ENCODE measurements at regions not wholly inside any gene's neighbourhood (a gene's known extent, or its start where the extent isn't known, plus 50 kb on each side); places are given as distances from the start of the nearest gene placed in this dataset.
"Not testable (repeated sequence)": the region's sequence is repeated elsewhere in the genome, so short reads cannot be mapped to it uniquely, and the experiment has no call there.

DNA sequence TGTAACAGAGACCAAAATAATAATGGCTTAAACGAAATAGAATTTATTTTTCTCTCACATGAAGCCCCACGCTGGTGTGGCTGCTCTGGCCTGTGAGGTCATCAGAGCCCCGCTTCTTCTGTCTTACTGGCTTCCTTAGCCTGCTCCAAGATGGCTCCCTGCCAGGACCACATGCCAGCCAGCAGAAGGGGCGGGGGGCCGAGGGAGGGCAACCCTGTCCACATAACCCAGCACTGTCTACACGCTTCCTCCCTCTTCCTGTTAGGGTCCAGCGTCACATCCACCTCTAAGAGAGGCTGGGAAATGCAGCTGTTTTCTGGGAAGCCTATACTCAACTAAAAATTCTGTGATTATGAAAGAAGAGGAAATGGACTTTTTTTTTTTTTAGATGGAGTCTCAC is 107.9 kb upstream of the DLG1 start:
- DNase-seq (ENCODE audit: low spot score): peak; percentile 74

DNA sequence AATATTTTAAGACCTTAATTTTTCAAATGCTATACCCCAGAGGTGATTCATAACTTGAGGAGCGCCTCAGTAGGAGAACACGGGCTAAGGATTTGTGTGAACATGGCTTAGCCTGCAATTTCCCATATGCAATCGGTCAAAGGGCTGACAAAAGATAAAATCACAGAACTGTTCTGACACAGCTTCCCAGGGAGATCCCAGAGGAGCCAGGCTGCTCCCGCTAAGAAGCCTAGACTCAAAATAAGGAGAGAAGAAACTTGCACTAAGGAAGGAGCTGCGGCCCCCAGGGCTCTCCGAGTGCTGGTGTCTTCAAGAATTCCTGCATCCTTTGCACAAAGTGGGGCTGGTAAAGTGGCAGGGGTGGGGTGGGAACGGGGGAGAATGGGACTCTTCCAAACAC is 106.3 kb upstream of the DLG1 start:
- DNase-seq (ENCODE audit: low spot score): no peak

DNA sequence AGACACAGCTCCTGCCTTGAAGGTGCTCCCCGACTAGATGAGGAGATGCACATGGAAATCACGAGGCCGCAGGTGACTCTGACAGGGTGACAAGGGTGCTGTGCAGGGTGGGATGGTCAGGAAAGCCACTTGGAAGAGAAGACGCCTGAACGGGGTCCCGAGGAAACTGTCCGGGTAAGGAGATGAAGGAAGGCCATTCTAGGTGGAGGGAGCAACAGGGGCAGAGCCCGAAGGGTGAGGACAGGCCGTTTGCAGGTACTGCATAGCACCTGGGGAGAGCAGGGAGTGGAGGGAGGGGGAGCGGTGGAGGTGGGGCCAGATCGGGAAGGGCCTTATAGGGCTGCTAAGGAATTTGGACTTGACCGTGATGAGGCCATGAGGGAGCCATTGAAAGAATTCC is 105.6 kb upstream of the DLG1 start:
- no peak for DNase-seq (ENCODE audit: low spot score)

DNA sequence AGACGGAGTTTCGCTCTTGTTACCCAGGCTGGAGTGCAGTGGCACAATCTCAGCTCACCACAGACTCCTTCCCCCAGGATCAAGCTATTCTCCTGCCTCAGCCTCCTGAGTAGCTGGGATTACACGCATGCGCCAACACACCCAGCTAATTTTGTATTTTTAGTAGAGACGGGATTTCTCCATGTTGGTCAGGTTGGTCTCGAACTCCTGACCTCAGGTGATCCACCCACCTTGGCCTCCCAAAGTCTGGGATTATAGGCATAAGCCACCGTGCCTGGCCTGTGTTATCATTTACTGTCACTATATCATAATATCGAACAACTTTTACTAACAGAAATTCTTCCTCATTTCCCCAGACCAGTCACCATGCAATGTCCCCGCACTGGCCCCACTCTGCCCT is 104.0 kb upstream of the DLG1 start:
- DNase-seq (ENCODE audit: low spot score): not testable (repeated sequence)

DNA sequence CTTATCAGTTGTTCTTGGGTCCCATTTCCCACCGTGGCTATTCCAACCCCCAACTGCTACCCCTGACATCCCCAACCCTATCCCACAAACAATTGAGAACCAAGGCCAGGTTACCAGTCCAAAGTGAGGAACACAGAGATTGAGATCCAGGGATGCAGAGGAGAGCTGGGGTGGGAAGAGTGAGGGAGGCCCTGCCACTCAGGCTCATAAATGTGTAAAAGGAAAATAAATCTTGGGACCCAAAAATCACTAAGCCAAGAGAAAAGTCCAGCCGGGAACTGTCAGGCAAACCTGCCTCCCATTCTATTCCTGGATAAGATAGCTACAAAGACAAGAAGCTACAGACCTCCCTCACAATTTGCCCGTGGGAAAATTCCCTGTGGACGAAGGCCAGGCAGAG is 101.1 kb upstream of the DLG1 start:
- no peak for DNase-seq (ENCODE audit: low spot score)

DNA sequence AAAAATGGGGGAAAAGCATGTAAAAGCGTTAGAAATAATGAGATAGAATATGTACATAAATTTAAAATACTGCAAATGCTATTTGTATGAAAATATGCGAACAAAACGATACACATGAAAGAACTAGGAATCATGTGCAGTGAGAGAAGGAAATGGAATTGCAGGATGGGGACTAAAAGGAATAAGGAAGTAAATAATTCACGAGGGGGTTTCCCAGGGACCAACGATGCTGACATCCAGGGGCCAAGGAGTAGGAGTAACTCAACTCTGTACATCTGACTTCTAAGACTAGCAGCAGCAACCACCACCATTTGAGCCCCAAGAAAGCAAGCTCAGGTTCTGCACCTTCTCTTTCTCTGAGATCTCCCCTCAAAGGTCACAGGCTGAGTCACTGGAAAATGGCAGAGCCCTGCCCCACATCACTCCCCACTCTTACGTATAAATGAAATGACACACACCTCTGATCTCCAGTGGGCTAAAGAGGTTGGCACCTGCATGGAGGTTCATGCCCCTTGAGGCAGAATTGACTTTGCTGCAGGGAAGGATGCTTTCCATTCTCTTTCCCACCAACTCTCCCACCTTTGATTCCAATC is 100.0 kb upstream of the DLG1 start:
- DNase-seq (ENCODE audit: low spot score): no peak

DNA sequence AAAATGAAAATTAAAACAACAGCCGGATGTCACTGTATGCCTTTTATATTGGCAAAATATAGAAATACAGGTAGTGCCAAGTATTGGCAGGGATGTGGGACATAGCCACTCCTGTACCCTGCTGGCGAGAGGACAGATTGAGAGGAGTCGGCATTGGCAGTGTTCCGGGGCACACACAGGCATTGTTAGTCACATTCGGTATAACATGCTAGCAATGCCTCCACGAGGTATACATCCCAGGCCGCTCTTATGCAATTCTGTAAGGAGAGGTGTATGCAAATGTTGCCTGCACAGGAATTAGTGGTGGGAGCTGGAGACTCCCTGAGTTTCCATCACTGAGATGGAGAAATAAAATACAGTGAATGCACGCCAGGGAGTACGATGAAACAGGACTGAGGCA is 99.4 kb upstream of the DLG1 start:
- DNase-seq (ENCODE audit: low spot score): no peak

DNA sequence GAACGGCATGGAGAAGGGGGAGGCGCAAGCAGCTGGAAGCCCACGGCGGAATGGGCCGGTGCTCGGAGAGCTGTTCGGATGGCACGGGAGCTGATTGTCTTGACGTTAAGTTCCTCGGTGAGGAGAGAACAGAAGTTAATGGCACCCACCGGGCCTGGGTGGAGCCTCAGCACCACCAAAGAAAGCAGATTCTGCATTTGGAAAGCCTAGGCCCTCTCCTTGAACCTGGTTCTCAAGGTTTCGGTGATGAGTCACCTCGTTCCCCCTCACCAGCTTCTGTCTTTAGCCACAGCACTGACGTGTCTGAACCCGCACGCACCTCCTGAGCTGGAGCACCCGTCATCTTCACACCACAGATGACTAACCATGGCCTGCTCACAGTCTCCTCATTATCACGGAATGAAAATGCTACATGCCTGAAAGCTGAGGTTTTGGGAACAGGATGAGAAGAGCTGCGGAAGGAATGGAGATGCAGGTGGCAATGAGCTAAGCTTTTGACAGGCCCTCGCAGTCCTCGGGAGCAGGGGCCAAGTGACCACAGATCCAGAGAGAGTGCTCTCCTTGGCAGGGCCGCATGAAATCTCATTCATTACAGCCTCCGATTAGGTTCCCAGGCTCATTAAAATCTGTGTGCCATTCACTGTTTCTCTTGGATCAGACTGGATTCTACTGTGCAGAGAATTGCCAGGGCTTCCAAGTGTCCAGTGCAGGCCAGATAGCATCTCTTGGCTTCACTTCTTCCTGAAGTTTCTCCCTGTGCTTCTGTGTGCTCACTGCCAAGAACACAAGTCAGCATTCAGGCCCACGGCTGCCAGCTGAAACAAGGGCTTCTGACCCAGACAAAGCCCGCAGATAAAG is 96.3 kb upstream of the DLG1 start:
- no peak for DNase-seq (ENCODE audit: low spot score)

DNA sequence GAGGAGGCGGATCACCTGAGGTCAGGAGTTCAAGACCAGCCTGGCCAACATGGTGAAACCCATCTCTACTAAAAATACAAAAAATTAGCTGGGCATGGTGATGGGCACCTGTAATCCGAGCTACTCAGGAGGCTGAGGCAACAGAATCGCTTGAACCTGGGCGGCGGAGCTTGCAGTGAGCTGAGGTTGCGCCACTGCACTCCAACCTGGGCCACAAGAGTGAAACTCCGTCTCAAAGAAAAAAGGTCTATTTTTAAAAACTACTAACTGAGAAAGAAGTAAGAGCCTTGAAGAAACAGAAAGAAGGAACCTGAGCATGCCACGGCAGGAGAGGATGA is 95.7 kb upstream of the DLG1 start:
- not testable (repeated sequence) for DNase-seq (ENCODE audit: low spot score)

DNA sequence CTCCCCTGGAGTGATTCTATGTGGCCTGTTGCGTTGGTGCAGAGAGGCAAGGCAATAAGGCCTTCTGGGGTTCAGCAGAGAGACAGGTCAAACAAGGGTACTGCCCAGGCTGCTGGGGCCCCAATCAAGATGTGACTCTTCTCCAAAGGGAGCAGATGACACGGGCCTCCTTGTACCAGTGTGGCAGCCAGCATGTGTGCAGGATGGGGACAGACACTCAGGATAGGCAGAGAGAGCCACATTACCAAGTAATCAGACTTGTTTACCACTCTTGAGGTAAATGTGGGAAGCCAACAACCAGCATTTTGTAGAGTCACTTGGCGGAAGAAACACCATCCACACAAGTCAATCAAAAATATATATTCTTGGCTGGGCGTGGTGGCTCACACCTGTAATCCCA is 95.3 kb upstream of the DLG1 start:
- no peak for DNase-seq (ENCODE audit: low spot score)

DNA sequence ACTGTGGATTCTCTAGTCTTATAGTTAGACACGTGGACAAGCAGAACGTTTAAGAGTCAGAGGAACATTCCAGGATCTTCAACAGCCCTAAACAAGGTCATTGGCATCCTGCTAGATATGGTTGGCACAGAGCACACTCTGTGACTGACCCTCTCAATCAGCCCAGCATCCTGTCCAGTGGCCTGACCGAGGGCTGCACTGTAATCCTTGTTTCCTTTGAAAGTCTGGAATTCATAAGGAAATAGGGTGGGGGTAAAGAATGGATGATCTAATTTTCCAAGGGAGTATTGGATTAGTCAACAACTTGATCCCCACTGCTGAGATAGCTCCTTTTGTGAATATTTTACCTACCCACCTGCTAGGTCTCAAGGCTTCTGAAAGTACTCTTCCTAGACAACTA is 94.5 kb upstream of the DLG1 start:
- no peak for DNase-seq (ENCODE audit: low spot score)

DNA sequence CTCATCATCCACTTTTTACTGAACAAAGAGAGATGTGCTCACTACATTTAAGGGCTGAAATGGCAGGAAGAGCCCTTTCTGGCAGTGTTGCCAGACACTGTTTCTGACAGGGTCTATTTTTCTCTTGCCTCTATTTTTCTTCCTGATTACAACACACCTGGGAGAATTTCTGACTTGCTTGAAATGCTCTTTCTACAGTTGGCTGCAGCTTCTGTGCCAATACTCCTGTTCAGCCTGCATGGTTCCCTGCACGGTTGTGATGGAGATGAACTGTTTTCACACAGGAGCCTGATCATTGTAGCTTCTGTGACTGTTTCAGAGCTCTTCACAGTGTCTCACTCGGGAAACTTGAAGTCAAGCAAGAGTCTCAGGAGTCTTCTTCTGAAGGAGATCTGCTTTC is 83.0 kb upstream of the DLG1 start:
- DNase-seq (ENCODE audit: low spot score): no peak

DNA sequence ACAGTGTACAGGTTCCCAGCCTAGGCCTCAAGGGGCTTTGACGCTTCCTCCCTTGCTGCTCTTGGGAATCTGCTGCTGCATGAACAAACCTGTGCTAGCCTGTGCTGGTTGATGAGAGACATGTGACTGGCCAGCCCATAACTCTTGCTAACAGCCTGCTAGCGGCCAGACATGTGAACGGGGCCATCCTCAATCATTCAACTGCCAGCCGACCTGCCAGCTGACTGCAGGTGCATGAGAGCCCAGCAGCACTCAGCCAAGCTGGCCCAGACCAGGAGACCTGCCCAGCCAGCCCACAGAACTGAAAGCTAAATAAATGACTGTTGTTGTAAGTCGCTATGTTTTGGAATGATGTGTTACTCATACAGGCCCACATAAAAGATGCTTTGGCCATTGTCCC is 82.4 kb upstream of the DLG1 start:
- DNase-seq (ENCODE audit: low spot score): no peak

DNA sequence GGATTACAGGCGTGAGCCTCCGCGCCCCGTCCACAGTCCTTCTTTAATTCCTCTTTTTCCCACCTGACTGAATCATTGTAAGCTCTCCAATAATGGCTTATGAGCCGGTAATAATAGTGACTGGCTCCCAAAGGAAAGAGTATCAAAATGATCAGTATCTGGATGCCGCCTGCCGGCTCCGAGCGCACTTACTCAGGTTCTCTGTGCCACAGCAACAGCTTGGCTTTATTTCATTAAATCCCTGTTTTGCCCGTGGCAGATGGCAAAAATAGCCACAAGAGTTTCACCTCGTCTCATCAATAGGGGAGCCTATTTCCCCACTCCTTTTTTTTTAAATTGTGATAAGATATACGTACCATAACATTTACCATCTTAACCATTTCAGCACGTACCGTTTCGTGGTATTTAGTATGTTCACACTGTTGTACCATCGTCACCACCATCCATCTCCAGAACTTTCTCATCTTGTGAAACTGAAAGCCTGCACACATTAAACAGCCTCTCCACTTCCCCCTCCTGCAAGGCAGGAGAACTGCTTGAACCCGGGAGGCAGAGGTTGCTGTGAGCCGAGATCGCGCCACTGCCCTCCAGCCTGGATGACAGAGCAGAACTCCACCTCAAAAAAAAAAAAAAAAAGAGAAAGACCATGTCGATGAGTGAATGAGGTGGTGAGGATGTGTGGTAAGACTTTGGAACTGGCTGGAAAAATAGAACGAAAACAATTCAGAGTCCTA is 80.7 kb upstream of the DLG1 start:
- DNase-seq (ENCODE audit: low spot score): no peak

DNA sequence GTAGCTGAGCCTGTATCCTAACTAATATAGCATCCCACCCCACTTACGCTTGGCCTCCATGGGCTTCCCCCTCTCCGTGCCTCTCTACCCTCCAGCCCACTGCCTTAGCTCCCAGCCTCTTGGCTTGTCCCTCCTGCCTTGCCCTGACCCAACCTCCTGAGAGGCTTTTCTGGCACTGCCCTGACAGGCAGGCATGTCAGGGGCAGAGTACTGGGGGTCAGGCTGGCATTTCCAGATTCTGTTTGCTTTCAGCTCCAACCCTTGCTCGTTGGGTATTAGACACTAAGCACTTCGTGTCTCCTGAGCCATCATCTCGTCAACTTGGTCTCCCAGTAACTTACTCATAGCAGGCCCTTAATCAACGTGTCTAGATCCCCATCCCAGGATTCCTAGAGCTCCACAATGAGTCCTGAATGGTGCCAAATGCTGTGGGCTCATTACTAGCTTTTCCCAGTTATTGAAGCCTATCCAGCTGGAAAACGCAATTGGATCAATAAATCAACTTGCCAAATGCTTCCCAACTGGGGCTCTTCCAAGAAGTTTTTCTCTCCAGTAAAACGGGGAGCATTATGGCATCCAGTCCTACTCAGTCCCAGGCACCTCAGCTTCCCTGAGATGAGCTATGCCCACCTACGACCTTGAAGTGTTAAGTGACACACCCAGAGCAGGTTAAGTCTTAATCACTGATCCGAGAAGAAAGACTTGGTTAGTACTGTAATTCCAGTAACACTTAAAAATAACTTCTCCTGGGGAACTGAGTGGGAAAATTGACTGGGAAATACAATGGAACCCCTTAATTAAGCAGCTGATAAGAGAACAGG is 78.5 kb upstream of the DLG1 start:
- DNase-seq (ENCODE audit: low spot score): no peak

DNA sequence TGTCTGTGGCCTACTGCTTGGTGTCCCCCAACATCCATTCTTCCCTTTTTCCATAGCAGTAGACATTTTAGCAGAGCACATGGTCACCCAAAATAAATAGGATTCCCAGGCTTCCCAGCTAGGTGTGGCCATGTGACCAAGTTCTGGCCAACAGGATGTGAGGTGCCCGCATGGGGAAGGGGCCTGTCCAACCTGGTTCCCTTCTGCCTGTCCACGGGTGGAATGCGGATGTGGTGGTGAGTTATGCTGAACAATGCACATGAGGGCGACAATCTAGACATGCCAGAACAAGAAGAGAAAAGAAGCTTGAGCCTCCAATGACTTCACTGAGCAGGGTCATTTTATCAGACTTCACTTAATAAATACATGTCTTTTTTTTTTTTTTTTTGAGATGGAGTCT is 77.6 kb upstream of the DLG1 start:
- DNase-seq (ENCODE audit: low spot score): no peak

DNA sequence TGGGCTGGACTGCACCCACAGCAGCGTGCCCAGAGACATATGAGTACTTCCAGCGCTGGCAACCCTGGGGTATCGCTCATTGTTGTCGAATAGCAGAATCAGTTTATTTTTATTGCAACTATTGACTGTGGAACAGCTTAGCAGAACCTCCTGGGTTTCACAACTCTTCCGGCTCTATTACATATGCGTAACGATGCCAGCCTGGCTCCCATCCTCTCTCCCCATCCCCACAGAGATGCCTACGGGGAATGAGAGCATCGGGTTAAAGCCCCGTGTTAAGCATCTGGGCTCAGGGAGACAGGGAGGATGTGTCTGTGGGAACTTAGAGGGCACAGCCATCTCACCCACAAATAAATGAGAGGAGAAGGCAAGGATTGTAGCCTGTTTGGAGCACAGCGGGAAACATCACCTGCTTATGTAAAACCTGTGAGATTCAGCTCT is 76.6 kb upstream of the DLG1 start:
- DNase-seq (ENCODE audit: low spot score): no peak

DNA sequence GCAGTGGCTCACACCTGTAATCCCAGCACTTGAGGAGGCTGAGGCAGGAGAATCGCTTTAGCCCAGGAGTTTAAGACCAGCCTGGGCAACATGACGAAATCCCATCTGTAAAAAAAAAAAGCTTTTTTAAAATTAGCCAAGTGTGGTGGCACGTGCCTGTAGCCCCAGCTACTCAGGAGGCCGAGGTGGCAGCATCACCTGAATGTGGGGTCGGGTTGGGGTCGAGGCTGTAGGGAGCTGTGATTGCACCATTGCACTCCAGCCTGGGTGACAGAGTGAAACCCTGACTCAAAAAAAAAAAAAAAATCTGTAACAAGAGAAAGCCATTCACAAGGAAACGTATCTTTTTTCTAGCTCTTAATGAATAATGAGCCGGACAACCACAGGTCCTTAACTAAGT is 74.7 kb upstream of the DLG1 start:
- no peak for DNase-seq (ENCODE audit: low spot score)

DNA sequence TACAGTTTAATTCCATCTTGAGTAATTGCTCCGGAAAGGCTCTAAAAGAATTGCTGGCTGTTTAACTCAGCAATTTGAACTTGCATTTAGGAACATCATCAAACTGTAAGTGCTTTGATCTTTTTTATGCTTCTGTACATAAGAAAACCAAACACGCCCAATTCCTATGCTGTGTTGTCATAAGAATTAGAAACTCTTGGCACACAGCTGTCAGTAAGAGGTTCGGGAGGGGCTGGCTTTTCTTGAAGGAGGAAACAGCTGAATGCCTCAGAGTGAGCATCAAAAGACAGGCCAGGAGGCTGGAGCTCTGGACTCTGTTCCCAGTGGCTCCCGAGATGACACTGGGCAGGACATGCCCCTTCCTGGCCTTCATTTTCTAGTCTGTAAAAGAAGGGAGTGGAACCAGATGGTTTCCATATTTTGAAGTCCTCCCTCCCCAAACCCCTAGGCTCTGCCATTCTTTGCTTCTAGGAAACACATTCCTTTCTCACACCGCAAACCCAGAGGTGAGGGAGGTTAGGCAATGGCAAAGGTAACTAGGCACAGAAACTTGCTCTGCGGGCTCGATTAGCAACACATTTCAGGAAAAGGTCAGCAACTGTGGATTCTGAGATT is 73.7 kb upstream of the DLG1 start:
- no peak for DNase-seq (ENCODE audit: low spot score)

DNA sequence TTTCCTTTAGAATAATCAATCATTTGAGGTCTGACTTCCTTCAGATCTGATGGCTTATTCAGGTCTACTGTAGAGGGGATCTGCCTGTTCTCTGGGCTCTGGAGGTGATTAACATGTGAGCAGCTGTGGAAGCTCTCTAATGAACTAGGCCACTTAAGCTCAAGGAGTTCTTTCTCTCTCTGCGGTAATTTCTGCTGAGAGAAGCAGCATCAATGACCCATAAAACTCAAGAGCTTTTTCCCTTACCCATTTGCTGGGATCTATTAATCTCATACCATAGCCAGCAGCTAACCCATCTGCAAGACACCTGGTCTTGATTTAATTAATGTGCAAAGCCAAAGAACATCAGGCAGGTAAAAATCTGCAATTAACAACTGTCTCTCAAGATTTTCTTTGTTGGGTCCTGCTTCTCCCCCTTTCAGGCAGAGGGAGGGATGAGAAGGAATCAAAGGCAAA is 73.2 kb upstream of the DLG1 start:
- DNase-seq (ENCODE audit: low spot score): no peak

DNA sequence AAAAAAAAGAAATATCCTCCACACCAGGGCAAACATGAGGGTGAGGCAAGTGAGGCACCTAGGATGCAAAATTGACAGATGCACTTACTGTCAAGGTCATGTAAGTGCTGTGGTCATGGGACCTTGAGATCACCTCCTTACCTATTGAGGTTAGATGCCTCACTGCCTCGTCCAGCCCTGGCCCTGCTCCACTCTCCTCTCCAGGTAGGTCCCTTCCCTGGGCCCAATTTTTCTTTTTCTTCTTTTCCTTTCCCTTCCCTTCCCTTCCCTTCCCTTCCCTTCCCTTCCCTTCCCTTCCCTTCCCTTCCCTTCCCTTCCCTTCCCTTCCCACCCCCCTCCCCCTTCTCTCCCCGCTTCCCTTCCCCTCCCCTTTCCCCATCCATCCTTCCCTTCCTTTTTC is 71.1 kb upstream of the DLG1 start:
- no peak for DNase-seq (ENCODE audit: low spot score)

DNA sequence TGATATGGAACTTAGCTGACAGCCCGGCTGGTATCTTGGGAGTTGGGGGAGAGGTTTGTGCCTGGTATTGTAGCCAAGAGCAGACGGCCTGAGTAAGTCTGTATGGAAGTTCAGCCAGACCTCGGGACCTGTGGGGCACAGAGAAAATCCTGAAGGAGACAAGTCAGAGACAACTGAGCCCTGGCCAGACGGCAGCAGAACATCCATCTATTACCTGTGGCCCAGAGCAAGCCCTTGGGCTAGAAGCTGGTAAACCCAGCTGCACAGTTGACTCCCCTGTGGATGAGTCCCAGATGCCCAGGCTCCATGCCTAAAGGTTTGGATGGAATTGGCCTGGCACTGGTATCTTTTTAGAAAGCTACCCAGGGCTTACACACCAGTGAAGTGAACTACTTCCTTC is 70.4 kb upstream of the DLG1 start:
- no peak for DNase-seq (ENCODE audit: low spot score)

Measured in left forelimb (tissue), 1 donor.